ENCODE measurements at regions not wholly inside any gene's neighbourhood (a gene's known extent, or its start where the extent isn't known, plus 50 kb on each side); places are given as distances from the start of the nearest gene placed in this dataset.

DNA sequence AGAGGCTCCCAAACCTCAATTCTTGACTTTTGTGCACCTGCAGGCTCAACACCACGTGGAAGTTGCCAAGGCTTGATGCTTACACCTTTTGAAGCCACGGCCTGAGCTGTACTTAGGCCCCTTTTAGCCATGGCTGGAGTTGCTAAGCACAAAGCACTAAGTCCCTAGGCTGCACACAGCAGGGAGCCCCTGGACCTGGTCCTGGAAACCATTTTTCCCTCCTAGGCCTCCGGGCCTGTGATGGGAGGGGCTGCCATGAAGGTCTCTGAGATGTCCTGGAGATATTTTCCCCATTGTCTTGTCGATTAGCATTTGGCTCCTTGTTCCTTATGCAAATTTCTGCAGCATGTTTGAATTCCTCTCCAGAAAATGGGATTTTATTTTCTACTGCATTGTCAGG is 247.1 kb upstream of the ARPP21 start:
- ChIA-PET POLR2A (no interaction called here), CTCF (no interaction called here)
- DNase-seq (ENCODE audit: extremely low spot score) = no peak
- TF ChIP-seq, protein P1, sequence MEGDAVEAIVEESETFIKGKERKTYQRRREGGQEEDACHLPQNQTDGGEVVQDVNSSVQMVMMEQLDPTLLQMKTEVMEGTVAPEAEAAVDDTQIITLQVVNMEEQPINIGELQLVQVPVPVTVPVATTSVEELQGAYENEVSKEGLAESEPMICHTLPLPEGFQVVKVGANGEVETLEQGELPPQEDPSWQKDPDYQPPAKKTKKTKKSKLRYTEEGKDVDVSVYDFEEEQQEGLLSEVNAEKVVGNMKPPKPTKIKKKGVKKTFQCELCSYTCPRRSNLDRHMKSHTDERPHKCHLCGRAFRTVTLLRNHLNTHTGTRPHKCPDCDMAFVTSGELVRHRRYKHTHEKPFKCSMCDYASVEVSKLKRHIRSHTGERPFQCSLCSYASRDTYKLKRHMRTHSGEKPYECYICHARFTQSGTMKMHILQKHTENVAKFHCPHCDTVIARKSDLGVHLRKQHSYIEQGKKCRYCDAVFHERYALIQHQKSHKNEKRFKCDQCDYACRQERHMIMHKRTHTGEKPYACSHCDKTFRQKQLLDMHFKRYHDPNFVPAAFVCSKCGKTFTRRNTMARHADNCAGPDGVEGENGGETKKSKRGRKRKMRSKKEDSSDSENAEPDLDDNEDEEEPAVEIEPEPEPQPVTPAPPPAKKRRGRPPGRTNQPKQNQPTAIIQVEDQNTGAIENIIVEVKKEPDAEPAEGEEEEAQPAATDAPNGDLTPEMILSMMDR (IDR thresholded peaks at IDR 0.05; ENCODE audit: control extremely low read depth, extremely low read depth, low read depth, missing control alignments) = no peak

DNA sequence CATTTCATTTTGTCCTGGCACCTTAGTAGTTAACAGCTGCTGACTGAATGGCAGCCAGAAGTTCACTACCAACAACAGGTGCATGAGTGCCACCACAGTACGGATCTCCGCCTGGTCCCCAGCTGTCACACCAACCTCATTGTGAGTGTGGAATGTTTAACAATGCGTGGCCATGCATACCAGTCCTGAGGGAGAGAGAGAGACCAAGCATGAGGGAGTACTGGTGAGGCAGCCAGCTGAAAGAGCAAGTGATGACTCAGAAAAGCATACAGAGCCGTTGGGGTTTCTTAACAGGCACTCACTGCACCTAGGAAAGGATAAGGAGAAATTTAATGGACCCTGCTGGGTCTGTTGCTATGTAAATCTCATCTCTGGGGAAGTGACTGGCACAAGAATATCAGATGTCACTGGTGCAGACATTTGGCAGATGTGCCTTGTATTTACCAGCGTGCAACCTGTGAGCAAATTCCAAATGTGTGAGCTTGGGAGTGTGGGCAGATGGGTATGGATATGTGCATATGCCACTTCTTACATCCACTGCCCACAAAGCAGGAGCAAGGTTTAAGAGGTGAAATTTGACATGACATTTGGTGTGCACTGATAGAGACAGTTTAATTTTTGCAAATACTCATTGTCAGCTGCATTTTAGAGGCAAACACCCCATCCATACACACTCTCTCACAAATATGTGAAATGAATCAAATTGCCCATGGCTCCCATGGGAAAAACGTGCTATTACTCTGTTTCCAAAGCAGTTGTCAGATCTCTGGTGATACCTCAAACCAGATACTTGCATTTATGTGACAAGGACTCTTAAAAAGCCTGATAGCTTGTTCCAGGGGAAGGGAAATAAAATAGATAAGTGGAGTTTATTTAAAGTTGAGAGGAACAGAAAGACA is 245.2 kb upstream of the ARPP21 start:
- ChIA-PET CTCF (no interaction called here), POLR2A (no interaction called here)
- no peak for DNase-seq (ENCODE audit: extremely low spot score)
- TF ChIP-seq, protein P1 (IDR thresholded peaks at IDR 0.05; ENCODE audit: control extremely low read depth, extremely low read depth, low read depth, missing control alignments) = no peak

DNA sequence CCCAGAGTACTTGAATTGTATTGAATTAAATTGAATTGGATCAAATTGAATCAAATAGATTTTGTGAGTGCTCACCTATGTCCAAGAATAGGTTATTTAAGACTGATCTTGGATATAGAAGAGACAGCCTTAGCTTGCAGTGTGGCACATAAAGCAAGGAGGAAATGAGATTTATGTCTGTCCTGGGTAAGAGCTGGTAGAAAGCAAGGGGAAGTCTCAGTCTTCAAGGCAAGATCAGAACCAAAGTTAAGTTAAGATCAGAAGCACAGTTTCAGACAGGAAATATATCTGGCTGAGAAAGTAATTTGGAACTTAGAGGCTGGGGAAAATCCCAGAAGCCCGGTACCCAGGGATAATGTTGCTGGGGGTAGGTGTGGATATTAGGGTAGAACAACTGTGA is 244.4 kb upstream of the ARPP21 start:
- DNase-seq (ENCODE audit: extremely low spot score) = no peak
- CTCF ChIA-PET = no interaction called here
- POLR2A ChIA-PET = no interaction called here
- TF ChIP-seq, protein P1 (IDR thresholded peaks at IDR 0.05; ENCODE audit: control extremely low read depth, extremely low read depth, low read depth, missing control alignments) = no peak

DNA sequence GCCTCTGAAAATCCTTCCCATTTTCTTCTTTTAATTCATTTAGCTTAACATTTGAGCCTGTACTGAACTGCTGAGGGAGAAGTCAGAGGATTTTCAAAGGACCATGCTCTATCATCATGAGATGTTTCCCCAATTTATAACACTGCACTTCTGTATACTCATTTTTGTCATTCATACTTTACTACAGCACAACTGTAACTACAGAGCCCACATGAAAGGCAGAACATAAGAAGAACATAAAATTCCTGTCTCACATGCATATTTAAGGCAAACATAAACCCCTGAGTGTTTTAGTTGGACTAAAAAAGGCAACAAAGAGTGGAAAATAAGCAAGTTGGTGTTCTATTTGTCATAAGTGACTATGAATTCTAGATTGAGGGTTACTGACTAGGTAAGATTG is 237.7 kb upstream of the ARPP21 start:
- ChIA-PET CTCF (no interaction called here), POLR2A (no interaction called here)
- TF ChIP-seq, protein P1 (IDR thresholded peaks at IDR 0.05; ENCODE audit: control extremely low read depth, extremely low read depth, low read depth, missing control alignments) = no peak

DNA sequence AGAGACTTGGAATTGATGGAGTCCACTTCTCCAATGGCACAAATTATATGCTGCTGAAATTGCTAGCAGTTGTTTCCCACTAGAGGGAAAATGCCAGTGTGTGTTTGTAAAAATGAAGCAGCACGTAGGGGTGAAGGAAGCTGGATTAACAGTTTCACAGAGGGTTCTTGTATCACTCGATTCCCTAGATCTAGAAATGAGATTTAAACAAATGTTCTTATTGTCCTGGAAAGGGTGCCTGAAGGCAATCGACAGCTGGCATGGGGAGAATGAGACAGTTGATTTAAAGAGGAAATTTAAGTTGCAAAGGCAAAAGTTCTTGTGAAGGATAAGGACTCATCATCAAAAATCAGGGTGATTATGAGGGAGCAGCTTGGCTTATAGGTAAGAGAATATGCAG is 234.8 kb upstream of the ARPP21 start:
- no peak for DNase-seq (ENCODE audit: extremely low spot score)
- ChIA-PET CTCF (interaction anchor here (1.6 kb wide), 1 partner anchor 23 kb away, joined by 4 read pairs; no protein-coding TSS in a partner anchor), POLR2A (no interaction called here)
- TF ChIP-seq, protein P1 (IDR thresholded peaks at IDR 0.05; ENCODE audit: control extremely low read depth, extremely low read depth, low read depth, missing control alignments) = no peak

More for the DNA sequence above, 237.7 kb upstream of the ARPP21 start:
- DNase-seq (ENCODE audit: extremely low spot score) = no peak

DNA sequence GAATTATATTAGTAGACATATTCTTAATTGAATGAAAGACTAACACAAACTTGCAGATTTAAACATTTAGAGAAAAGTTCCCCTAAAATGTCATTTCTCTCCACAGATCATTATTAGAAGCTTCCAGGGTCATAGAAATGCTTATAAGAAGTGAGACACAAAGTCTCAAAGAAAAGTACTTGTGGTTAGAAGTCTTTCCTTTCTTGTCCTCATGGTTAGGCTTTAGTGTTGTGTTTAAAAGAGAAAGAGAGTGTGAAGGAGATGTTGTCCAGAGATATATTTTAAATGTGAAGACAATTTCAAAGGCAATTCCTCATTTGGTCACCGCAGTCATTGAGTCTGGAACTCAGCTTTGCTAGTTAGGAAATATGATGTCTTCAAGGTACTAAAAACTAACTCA is 230.4 kb upstream of the ARPP21 start:
- CTCF ChIA-PET = no interaction called here
- DNase-seq (ENCODE audit: extremely low spot score) = no peak
- TF ChIP-seq, protein P1 (IDR thresholded peaks at IDR 0.05; ENCODE audit: control extremely low read depth, extremely low read depth, low read depth, missing control alignments) = no peak
- POLR2A ChIA-PET = no interaction called here
